ENCODE measurements at regions not wholly inside any gene's neighbourhood (a gene's known extent, or its start where the extent isn't known, plus 50 kb on each side); places are given as distances from the start of the nearest gene placed in this dataset.

GRCh38 chr2:155980941-155981560 is 351.5 kb downstream of the NR4A2 start:
- TF ChIP-seq NFRKB (IDR thresholded peaks at IDR 0.05), result no peak
- no peak for TF ChIP-seq SUZ12 (IDR thresholded peaks at IDR 0.05)
